ENCODE measurements at regions not wholly inside any gene's neighbourhood (a gene's known extent, or its start where the extent isn't known, plus 50 kb on each side); places are given as distances from the start of the nearest gene placed in this dataset.

DNA sequence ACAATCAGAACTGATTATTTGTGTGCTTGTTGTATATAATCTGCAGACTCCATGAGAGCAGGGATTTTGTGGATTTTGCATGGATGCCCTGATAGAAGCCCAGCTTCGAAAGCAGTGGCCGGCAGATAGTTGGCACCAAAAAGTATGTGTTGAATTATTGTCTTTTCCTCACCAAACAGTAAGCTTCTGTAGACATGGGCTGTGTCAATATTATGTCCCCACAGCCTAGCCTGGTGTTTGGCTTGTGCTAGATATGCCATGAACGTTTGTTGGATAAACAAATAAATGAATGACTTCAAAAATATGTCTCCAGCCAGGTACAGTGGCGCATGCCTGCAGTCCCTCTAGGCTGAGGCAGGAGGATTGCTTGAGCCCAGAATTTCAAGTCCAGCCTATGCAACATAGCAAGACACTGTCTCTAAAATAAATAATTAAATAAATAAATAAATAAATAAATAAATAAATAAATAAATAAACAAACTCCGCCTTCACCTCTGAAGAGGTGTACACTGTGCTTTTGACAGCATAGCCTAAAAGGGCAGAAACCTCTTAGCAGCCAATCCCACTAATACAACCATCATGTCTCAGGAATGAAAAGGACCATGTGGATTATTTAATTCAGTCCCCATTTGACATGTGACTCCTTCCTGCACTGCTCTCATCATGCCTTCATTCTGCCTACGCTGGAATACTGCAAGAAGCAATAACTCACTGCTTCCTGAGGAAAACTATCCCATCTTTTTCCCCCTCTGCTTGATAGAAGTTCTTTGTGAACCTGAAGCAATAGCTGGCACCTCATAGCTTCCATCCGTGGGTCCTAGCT, 335.2 kb downstream of the FBXW7 start:
- POLR2A ChIA-PET = no interaction called here
- WGBS (ENCODE audit: insufficient coverage) = 90% methylated on average over 4 of the region's 7 CpGs
- Histone ChIP-seq H3K4me3 (ENCODE audit: control insufficient read depth in 1 of 7, extremely low read depth in 1 of 7, insufficient read depth in 4 of 7, low read depth in 2 of 7, low read length in 6 of 7) (no peak overlapping the region), H3K9me3 (ENCODE audit: control extremely low read depth in 1 of 5, control insufficient read depth in 4 of 5, insufficient read depth in 2 of 5, low read depth in 1 of 5, low read length in 4 of 5) (no peaks in the 10 kb centered on the region), H3K4me1 (ENCODE audit: control extremely low read depth in 1 of 4, control insufficient read depth in 4 of 4, insufficient read depth in 4 of 4, low read length in 3 of 4) (no peaks in the 10 kb centered on the region), H3K27ac (ENCODE audit: insufficient read depth in 1 of 2, low read depth in 1 of 2, low read length in 2 of 2, poor library complexity in 1 of 2, severe bottlenecking in 2 of 2) (no peak overlapping the region), H3K27me3 (replicated peaks in 2 of 5; ENCODE audit: control insufficient read depth in 4 of 5, insufficient read depth in 5 of 5, low read length in 4 of 5) (peaks cover 0 to 9% (median 0%) of the 10 kb centered on the region in 5 experiments), H3K36me3 (ENCODE audit: control insufficient read depth in 4 of 4, insufficient read depth in 4 of 4, low read length in 3 of 4) (no peaks in the 10 kb centered on the region)
- DNase-seq = no peak
- CTCF ChIA-PET = no interaction called here

DNA sequence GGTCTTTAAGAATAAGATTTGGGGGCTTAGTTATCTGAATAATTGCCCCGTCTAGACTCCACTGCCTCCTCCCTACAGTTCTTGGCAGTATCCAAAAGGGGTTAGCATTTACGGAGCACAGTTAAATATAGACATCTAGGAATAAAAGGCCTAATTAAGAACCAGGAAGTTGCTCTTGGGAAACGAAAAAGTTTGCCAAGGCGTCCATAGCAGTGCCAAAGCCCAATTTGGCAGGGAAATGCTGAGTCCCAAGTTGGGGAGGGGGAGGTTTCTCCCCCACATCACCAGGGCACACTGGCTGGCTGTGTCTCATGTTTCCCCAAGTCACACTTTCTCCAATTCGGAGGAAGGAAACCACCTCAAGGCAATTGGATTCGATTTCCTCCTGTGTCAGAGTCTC, 338.7 kb downstream of the FBXW7 start:
- H3K27me3 ChIP-seq (replicated peaks in 2 of 5; ENCODE audit: control insufficient read depth in 4 of 5, insufficient read depth in 5 of 5, low read length in 4 of 5) = no peaks in the 10 kb centered on the region
- H3K4me3 ChIP-seq (ENCODE audit: control insufficient read depth in 1 of 7, extremely low read depth in 1 of 7, insufficient read depth in 4 of 7, low read depth in 2 of 7, low read length in 6 of 7) = no peak overlapping the region
- ChIA-PET POLR2A (no interaction called here), CTCF (no interaction called here)
- no peaks in the 10 kb centered on the region for H3K9me3 ChIP-seq (ENCODE audit: control extremely low read depth in 1 of 5, control insufficient read depth in 4 of 5, insufficient read depth in 2 of 5, low read depth in 1 of 5, low read length in 4 of 5)
- no peak overlapping the region for H3K27ac ChIP-seq (ENCODE audit: insufficient read depth in 1 of 2, low read depth in 1 of 2, low read length in 2 of 2, poor library complexity in 1 of 2, severe bottlenecking in 2 of 2)
- DNase-seq = no peak
- H3K36me3 ChIP-seq (ENCODE audit: control insufficient read depth in 4 of 4, insufficient read depth in 4 of 4, low read length in 3 of 4) = no peaks in the 10 kb centered on the region
- H3K4me1 ChIP-seq (ENCODE audit: control extremely low read depth in 1 of 4, control insufficient read depth in 4 of 4, insufficient read depth in 4 of 4, low read length in 3 of 4) = no peaks in the 10 kb centered on the region
- 98% methylated on average over 5 of the region's 6 CpGs for WGBS (ENCODE audit: insufficient coverage)

- H3K4me3 ChIP-seq (ENCODE audit: control insufficient read depth in 1 of 7, extremely low read depth in 1 of 7, insufficient read depth in 4 of 7, low read depth in 2 of 7, low read length in 6 of 7) = no peak overlapping the region
- no peak for DNase-seq
- ChIA-PET POLR2A (no interaction called here), CTCF (no interaction called here)
- WGBS (ENCODE audit: insufficient coverage) = 100% methylated on average over 2 of the region's 4 CpGs
- H3K36me3 ChIP-seq (ENCODE audit: control insufficient read depth in 4 of 4, insufficient read depth in 4 of 4, low read length in 3 of 4) = no peaks in the 10 kb centered on the region
- no peaks in the 10 kb centered on the region for H3K9me3 ChIP-seq (ENCODE audit: control extremely low read depth in 1 of 5, control insufficient read depth in 4 of 5, insufficient read depth in 2 of 5, low read depth in 1 of 5, low read length in 4 of 5)
- no peak overlapping the region for H3K27ac ChIP-seq (ENCODE audit: insufficient read depth in 1 of 2, low read depth in 1 of 2, low read length in 2 of 2, poor library complexity in 1 of 2, severe bottlenecking in 2 of 2)
- H3K4me1 ChIP-seq (ENCODE audit: control extremely low read depth in 1 of 4, control insufficient read depth in 4 of 4, insufficient read depth in 4 of 4, low read length in 3 of 4) = no peaks in the 10 kb centered on the region
- H3K27me3 ChIP-seq (replicated peaks in 2 of 5; ENCODE audit: control insufficient read depth in 4 of 5, insufficient read depth in 5 of 5, low read length in 4 of 5) = no peaks in the 10 kb centered on the region
Measured at GRCh38 chr4:152195888-152196287, 340.0 kb downstream of the FBXW7 start.

DNA sequence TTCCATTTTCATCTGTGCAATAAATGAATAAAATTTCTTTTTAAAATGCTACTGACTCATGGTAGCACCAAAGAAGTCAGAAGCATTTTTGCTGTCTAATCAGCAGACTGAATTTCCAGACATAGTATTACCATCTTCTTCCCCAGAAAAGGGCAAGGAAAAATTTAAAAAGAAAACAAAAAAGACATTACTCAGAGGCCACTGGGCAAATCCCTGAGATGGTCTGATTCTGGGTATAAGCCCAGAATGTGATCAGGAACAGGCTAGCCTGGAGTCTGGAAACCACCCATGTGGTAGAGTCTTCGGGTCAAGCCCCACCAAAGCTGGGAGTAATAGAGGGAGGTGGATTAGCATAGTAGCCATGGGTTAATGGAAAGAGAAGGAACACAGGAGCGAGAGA, 342.8 kb downstream of the FBXW7 start:
- Histone ChIP-seq H3K36me3 (ENCODE audit: control insufficient read depth in 4 of 4, insufficient read depth in 4 of 4, low read length in 3 of 4) (no peaks in the 10 kb centered on the region), H3K4me1 (ENCODE audit: control extremely low read depth in 1 of 4, control insufficient read depth in 4 of 4, insufficient read depth in 4 of 4, low read length in 3 of 4) (peaks cover 5 to 20% (median 8%) of the 10 kb centered on the region in 4 experiments), H3K4me3 (ENCODE audit: control insufficient read depth in 1 of 7, extremely low read depth in 1 of 7, insufficient read depth in 4 of 7, low read depth in 2 of 7, low read length in 6 of 7) (no peak overlapping the region), H3K27ac (ENCODE audit: insufficient read depth in 1 of 2, low read depth in 1 of 2, low read length in 2 of 2, poor library complexity in 1 of 2, severe bottlenecking in 2 of 2) (no peak overlapping the region), H3K27me3 (replicated peaks in 2 of 5; ENCODE audit: control insufficient read depth in 4 of 5, insufficient read depth in 5 of 5, low read length in 4 of 5) (no peaks in the 10 kb centered on the region), H3K9me3 (ENCODE audit: control extremely low read depth in 1 of 5, control insufficient read depth in 4 of 5, insufficient read depth in 2 of 5, low read depth in 1 of 5, low read length in 4 of 5) (no peaks in the 10 kb centered on the region)
- ChIA-PET CTCF (no interaction called here), POLR2A (no interaction called here)
- WGBS (ENCODE audit: insufficient coverage) = 94% methylated on average over 2 of the region's 2 CpGs
- DNase-seq = no peak

DNA sequence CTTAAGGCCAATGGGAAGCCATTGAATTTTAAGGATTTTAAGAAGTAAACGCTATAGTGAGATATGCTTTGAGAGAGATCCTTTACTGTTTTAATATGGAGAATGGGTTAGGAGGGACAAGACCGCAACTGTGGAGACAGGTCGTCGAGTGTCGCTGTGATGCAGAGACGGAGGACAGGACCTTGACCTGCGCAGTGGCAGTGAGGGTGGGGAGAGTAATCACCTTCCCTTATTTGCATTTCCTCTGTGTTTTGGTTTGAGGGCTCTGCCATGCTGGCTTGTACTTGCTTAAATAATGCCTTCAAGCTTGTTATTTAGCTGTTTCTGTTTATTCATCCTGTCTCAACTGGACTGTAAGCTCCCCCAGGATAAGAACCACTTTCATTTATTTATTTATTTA, 345.0 kb downstream of the FBXW7 start:
- Histone ChIP-seq H3K36me3 (ENCODE audit: control insufficient read depth in 4 of 4, insufficient read depth in 4 of 4, low read length in 3 of 4) (no peaks in the 10 kb centered on the region), H3K4me3 (ENCODE audit: control insufficient read depth in 1 of 7, extremely low read depth in 1 of 7, insufficient read depth in 4 of 7, low read depth in 2 of 7, low read length in 6 of 7) (no peak overlapping the region), H3K9me3 (ENCODE audit: control extremely low read depth in 1 of 5, control insufficient read depth in 4 of 5, insufficient read depth in 2 of 5, low read depth in 1 of 5, low read length in 4 of 5) (no peaks in the 10 kb centered on the region), H3K27ac (ENCODE audit: insufficient read depth in 1 of 2, low read depth in 1 of 2, low read length in 2 of 2, poor library complexity in 1 of 2, severe bottlenecking in 2 of 2) (no peak overlapping the region), H3K4me1 (ENCODE audit: control extremely low read depth in 1 of 4, control insufficient read depth in 4 of 4, insufficient read depth in 4 of 4, low read length in 3 of 4) (peaks cover 5 to 22% (median 8%) of the 10 kb centered on the region in 4 experiments), H3K27me3 (replicated peaks in 2 of 5; ENCODE audit: control insufficient read depth in 4 of 5, insufficient read depth in 5 of 5, low read length in 4 of 5) (no peaks in the 10 kb centered on the region)
- no peak for DNase-seq
- 100% methylated on average over 4 of the region's 7 CpGs for WGBS (ENCODE audit: insufficient coverage)
- CTCF ChIA-PET = no interaction called here
- POLR2A ChIA-PET = no interaction called here

- no peak overlapping the region for H3K4me3 ChIP-seq (ENCODE audit: control insufficient read depth in 1 of 7, extremely low read depth in 1 of 7, insufficient read depth in 4 of 7, low read depth in 2 of 7, low read length in 6 of 7)
- POLR2A ChIA-PET = no interaction called here
Measured at GRCh38 chr4:152189451-152190179, 346.3 kb downstream of the FBXW7 start.

DNA sequence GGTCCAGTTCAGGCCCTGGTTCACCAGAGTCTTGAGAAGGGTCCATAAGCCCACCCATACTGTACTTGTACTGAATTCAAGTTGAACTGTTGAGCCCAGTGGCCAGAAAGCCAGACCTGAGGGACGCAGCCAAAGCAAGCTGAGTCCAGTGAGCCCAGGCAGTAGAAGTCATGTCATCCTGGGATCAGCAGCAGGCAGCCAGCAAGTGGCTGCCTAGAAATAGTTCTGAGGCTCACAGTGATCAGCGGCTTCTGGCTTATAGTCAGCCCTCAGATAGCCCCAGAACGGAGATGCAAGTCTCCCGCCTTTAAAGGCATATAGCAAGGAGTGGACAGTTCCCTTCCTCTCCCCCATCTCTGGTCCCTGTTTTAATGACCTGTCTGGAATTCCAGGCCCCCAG, 347.1 kb downstream of the FBXW7 start:
- Histone ChIP-seq H3K36me3 (ENCODE audit: control insufficient read depth in 4 of 4, insufficient read depth in 4 of 4, low read length in 3 of 4) (no peaks in the 10 kb centered on the region), H3K27ac (ENCODE audit: insufficient read depth in 1 of 2, low read depth in 1 of 2, low read length in 2 of 2, poor library complexity in 1 of 2, severe bottlenecking in 2 of 2) (no peak overlapping the region), H3K27me3 (replicated peaks in 2 of 5; ENCODE audit: control insufficient read depth in 4 of 5, insufficient read depth in 5 of 5, low read length in 4 of 5) (no peaks in the 10 kb centered on the region), H3K4me3 (ENCODE audit: control insufficient read depth in 1 of 7, extremely low read depth in 1 of 7, insufficient read depth in 4 of 7, low read depth in 2 of 7, low read length in 6 of 7) (no peak overlapping the region), H3K4me1 (ENCODE audit: control extremely low read depth in 1 of 4, control insufficient read depth in 4 of 4, insufficient read depth in 4 of 4, low read length in 3 of 4) (peaks cover 5 to 30% (median 11%) of the 10 kb centered on the region in 4 experiments), H3K9me3 (ENCODE audit: control extremely low read depth in 1 of 5, control insufficient read depth in 4 of 5, insufficient read depth in 2 of 5, low read depth in 1 of 5, low read length in 4 of 5) (peaks cover 0 to 6% (median 0%) of the 10 kb centered on the region in 5 experiments)
- CTCF ChIA-PET = no interaction called here
- POLR2A ChIA-PET = no interaction called here
- 100% methylated on average over 3 of the region's 4 CpGs for WGBS (ENCODE audit: insufficient coverage)
- DNase-seq = no peak

More at GRCh38 chr4:152189451-152190179, 346.3 kb downstream of the FBXW7 start:
- Histone ChIP-seq H3K27me3 (replicated peaks in 2 of 5; ENCODE audit: control insufficient read depth in 4 of 5, insufficient read depth in 5 of 5, low read length in 4 of 5) (no peaks in the 10 kb centered on the region), H3K27ac (ENCODE audit: insufficient read depth in 1 of 2, low read depth in 1 of 2, low read length in 2 of 2, poor library complexity in 1 of 2, severe bottlenecking in 2 of 2) (no peak overlapping the region), H3K4me1 (ENCODE audit: control extremely low read depth in 1 of 4, control insufficient read depth in 4 of 4, insufficient read depth in 4 of 4, low read length in 3 of 4) (peaks cover 5 to 30% (median 11%) of the 10 kb centered on the region in 4 experiments), H3K36me3 (ENCODE audit: control insufficient read depth in 4 of 4, insufficient read depth in 4 of 4, low read length in 3 of 4) (no peaks in the 10 kb centered on the region), H3K9me3 (ENCODE audit: control extremely low read depth in 1 of 5, control insufficient read depth in 4 of 5, insufficient read depth in 2 of 5, low read depth in 1 of 5, low read length in 4 of 5) (peaks cover 0 to under 1% (median 0%) of the 10 kb centered on the region in 5 experiments)
- CTCF ChIA-PET = no interaction called here
- DNase-seq = no peak
- 66% methylated on average over 4 of the region's 4 CpGs for WGBS (ENCODE audit: insufficient coverage)
